ENCODE measurements at regions not wholly inside any gene's neighbourhood (a gene's known extent, or its start where the extent isn't known, plus 50 kb on each side); places are given as distances from the start of the nearest gene placed in this dataset.

DNA sequence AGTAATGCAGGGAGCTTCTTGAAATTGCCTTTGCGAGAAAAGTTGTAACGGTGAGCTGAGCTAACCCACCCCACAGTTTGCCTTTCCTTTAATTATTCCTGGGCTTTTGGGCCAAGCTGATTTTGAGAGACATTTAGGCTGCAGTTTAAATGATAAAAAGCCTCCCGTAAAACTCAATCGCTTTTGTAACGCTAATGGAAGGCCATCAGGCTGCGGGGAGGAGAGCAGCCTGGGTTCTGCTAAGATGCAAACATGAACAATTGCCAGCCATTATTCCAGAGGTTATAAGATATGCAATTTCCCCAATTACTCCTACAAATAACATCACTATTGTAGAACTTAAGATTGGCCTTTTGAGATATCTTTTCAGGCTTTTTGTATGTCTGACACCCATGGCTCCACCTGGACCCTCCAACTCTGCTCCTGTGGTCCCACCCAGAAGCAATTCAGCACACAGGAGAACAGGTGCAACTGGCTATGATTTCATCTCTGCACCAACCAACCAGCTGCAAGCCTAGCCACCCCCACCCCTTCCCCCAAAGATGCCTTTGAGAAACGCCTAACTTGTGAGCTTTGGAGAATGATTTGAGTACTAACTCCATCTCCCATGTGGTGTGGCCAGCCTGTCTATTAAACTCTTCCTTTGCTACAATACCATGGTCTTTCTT is 108.2 kb upstream of the FAM9C start:
- Mint-ChIP-seq H3K36me3 (ENCODE audit: low read depth) (peaks cover 17% of the 10 kb centered on the region), H3K4me3 (no peak overlapping the region), H3K27ac (ENCODE audit: unreplicated experiment) (no peak overlapping the region), H3K4me1 (no peaks in the 10 kb centered on the region), H3K27me3 (ENCODE audit: low read depth) (no peaks in the 10 kb centered on the region), H3K9me3 (peaks cover 20% of the 10 kb centered on the region)
- TF ChIP-seq, protein P1, sequence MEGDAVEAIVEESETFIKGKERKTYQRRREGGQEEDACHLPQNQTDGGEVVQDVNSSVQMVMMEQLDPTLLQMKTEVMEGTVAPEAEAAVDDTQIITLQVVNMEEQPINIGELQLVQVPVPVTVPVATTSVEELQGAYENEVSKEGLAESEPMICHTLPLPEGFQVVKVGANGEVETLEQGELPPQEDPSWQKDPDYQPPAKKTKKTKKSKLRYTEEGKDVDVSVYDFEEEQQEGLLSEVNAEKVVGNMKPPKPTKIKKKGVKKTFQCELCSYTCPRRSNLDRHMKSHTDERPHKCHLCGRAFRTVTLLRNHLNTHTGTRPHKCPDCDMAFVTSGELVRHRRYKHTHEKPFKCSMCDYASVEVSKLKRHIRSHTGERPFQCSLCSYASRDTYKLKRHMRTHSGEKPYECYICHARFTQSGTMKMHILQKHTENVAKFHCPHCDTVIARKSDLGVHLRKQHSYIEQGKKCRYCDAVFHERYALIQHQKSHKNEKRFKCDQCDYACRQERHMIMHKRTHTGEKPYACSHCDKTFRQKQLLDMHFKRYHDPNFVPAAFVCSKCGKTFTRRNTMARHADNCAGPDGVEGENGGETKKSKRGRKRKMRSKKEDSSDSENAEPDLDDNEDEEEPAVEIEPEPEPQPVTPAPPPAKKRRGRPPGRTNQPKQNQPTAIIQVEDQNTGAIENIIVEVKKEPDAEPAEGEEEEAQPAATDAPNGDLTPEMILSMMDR (conservative IDR thresholded peaks at IDR 0.05): no peak
- no peak for DNase-seq (ENCODE audit: low read depth, low spot score)

DNA sequence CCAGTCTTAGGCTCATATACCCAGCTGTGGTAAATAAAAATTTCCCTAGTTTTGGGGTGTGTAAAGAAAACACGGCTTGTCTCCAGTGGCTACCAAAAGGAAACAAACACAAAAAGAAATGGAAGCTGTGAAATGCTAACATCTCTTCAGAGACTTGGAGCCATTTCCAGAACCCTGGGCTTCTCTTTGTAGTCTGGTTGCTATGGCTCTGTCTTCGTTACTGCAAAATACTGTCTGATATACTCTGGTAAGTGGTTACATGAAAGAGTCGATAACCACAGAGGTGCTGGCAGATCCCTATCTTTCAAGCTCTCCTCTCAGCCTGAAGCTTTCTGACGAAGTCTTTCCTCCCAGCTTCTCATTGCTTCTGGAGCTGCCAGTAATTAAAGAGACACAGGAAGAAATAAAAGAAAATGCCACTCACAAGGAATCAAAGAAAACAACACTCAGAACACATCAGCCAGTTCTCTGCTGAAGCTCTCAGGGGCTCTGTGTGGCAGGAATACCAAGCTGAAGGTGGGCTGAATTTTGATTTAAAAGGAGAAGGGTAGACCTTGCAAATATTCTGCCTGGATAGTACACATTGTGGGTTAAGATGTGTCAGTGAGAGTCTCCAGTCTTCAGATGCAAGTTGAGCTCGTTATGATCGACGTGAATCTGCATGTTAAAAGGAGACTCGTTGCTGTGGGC is 107.6 kb upstream of the FAM9C start:
- DNase-seq (ENCODE audit: low read depth, low spot score): no peak
- H3K4me3 Mint-ChIP-seq: no peak overlapping the region
- TF ChIP-seq, protein P1 (conservative IDR thresholded peaks at IDR 0.05): no peak
- peaks cover 21% of the 10 kb centered on the region for H3K9me3 Mint-ChIP-seq
- H3K4me1 Mint-ChIP-seq: no peaks in the 10 kb centered on the region
- H3K36me3 Mint-ChIP-seq (ENCODE audit: low read depth): peaks cover 18% of the 10 kb centered on the region
- no peaks in the 10 kb centered on the region for H3K27me3 Mint-ChIP-seq (ENCODE audit: low read depth)
- H3K27ac Mint-ChIP-seq (ENCODE audit: unreplicated experiment): no peak overlapping the region

DNA sequence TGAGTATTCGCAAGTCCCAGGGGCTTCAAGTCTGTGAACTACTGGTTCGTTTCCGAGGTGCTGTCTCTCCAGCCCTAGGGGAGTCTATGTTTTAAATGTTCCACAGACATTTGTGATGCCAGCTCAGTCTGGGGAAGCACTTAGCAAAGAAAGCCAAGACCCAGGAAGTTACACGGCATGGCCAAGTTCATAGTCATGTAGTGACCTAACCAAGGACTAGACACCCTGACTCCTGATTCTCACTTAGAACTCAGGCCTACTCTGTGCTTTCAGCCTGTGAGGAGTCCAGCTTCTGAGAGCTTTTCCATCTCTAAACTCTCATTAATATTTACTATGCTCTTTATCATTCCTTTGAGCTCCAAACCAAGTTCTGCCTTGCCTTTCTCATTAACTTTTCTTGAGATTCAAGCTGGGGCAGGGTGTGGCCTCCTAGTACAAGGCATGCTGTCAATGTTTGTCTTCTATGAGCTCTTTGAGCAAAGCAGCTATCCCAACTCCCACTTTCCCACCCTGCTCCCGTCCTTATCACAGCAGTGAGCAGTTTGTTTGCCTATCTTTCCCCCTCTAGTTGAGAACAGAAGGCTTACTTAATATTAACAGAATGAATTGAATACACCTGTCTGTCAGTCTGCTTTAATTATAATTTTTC is 105.4 kb upstream of the FAM9C start:
- no peak for DNase-seq (ENCODE audit: low read depth, low spot score)
- TF ChIP-seq, protein P1 (conservative IDR thresholded peaks at IDR 0.05): no peak
- Mint-ChIP-seq H3K4me1 (no peaks in the 10 kb centered on the region), H3K9me3 (peaks cover 27% of the 10 kb centered on the region), H3K4me3 (no peak overlapping the region), H3K27me3 (ENCODE audit: low read depth) (no peaks in the 10 kb centered on the region), H3K36me3 (ENCODE audit: low read depth) (peaks cover 22% of the 10 kb centered on the region), H3K27ac (ENCODE audit: unreplicated experiment) (no peak overlapping the region)

DNA sequence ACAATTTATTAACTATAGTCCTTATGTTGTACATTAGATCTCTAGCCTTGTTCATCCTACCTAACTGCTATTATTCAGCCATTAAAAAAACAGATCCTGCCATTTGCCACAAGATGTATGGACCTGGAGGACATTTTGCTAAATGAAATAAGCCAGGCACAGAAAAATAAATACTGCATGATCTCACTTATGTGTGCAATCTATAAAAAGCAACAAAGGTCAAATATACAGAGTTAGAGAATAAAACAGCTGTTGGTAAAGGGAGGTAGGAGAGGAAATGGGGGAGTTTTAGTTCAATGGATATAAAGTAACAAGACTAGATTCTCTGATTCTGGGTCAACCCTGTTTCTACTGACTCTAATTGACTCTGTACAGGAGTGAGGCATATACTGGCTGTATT is 103.3 kb upstream of the FAM9C start:
- TF ChIP-seq, protein P1 (conservative IDR thresholded peaks at IDR 0.05): no peak
- no peak for DNase-seq (ENCODE audit: low read depth, low spot score)

DNA sequence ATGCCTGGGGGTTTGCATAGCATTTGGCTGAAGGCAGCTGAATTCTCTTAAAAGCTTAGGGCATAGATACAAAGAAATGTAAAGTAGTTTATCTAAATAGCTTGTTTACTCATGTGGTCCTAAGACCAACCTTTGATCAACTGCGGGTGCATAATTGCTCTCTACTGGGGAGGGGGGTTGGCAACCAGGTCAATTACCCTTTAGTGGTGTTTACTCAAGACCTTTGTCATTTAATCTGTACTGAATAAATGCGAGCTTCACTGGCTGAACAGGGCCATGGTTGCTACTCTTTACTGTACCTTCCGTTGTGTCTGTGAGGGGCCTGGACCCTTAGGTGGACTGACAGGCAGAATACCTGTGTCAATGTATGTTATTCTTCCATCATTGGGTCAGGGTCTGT is 102.7 kb upstream of the FAM9C start:
- Mint-ChIP-seq H3K36me3 (ENCODE audit: low read depth) (peaks cover 10% of the 10 kb centered on the region), H3K9me3 (peaks cover 23% of the 10 kb centered on the region), H3K27me3 (ENCODE audit: low read depth) (no peaks in the 10 kb centered on the region), H3K4me3 (no peak overlapping the region), H3K4me1 (peaks cover 8% of the 10 kb centered on the region), H3K27ac (ENCODE audit: unreplicated experiment) (no peak overlapping the region)
- no peak for DNase-seq (ENCODE audit: low read depth, low spot score)
- TF ChIP-seq, protein P1 (conservative IDR thresholded peaks at IDR 0.05): no peak

More for the DNA sequence above, 103.3 kb upstream of the FAM9C start:
- Mint-ChIP-seq H3K27ac (ENCODE audit: unreplicated experiment) (no peak overlapping the region), H3K9me3 (peaks cover 23% of the 10 kb centered on the region), H3K4me3 (no peak overlapping the region), H3K36me3 (ENCODE audit: low read depth) (peaks cover 10% of the 10 kb centered on the region), H3K27me3 (ENCODE audit: low read depth) (no peaks in the 10 kb centered on the region), H3K4me1 (peaks cover 7% of the 10 kb centered on the region)
